ENCODE measurements at regions not wholly inside any gene's neighbourhood (a gene's known extent, or its start where the extent isn't known, plus 50 kb on each side); places are given as distances from the start of the nearest gene placed in this dataset.

- no peaks in the 10 kb centered on the region for H3K4me1 ChIP-seq (ENCODE audit: control insufficient read depth, insufficient read depth, low read length)
- H3K4me3 ChIP-seq (ENCODE audit: low read depth in 2 of 2, low read length in 2 of 2), result no peak overlapping the region
- H3K27ac ChIP-seq (ENCODE audit: low read length), result no peak overlapping the region
- intact Hi-C loops (cut with micrococcal nuclease; ENCODE audit: unreplicated experiment) (no loop called here), in situ Hi-C loops (cut with HindIII; ENCODE audit: low pct_unique_long_range_greater_than_20kb, low sequenced_read_pairs) (no loop called here)
- H3K9me3 ChIP-seq (ENCODE audit: control insufficient read depth, insufficient read depth, low read depth, low read length), result no peaks in the 10 kb centered on the region
- no peaks in the 10 kb centered on the region for H3K36me3 ChIP-seq (ENCODE audit: control insufficient read depth, insufficient read depth, low read length)
- TF ChIP-seq POLR2AphosphoS5 (IDR thresholded peaks at IDR 0.05; ENCODE audit: low read depth, low read length) (no peak), SIN3A (IDR thresholded peaks at IDR 0.05; ENCODE audit: borderline replicate concordance, insufficient read depth, low read depth, low read length) (no peak), REST (IDR thresholded peaks at IDR 0.05; ENCODE audit: insufficient read depth in 1 of 2, low read depth in 2 of 2, low read length in 1 of 2) (no peak), CTCF (IDR thresholded peaks at IDR 0.05) (no peak), TCF7L2 (IDR thresholded peaks at IDR 0.05; ENCODE audit: low read depth, low read length) (no peak)
- ATAC-seq (no peak), DNase-seq (ENCODE audit: low read depth, low spot score) (no peak)
- POLR2A ChIA-PET, result no interaction called here
- no peaks in the 10 kb centered on the region for H3K27me3 ChIP-seq (ENCODE audit: control insufficient read depth, insufficient read depth, low read length)
- no TSS peak for BruUV-seq (replicated peaks)
- CTCF ChIA-PET, result no interaction called here
Observed at GRCh38 chr15:46110755-46111154, 475.9 kb downstream of the SQOR start.

GRCh38 chr15:46111730-46112129 is 476.9 kb downstream of the SQOR start:
- TF ChIP-seq REST (IDR thresholded peaks at IDR 0.05; ENCODE audit: insufficient read depth in 1 of 2, low read depth in 2 of 2, low read length in 1 of 2), result no peak
- TF ChIP-seq TCF7L2 (IDR thresholded peaks at IDR 0.05; ENCODE audit: low read depth, low read length), result no peak
- no peak for TF ChIP-seq CTCF (IDR thresholded peaks at IDR 0.05)
- no peak for TF ChIP-seq SIN3A (IDR thresholded peaks at IDR 0.05; ENCODE audit: borderline replicate concordance, insufficient read depth, low read depth, low read length)
- TF ChIP-seq POLR2AphosphoS5 (IDR thresholded peaks at IDR 0.05; ENCODE audit: low read depth, low read length), result no peak
- ATAC-seq (no peak), DNase-seq (ENCODE audit: low read depth, low spot score) (no peak)
- H3K36me3 ChIP-seq (ENCODE audit: control insufficient read depth, insufficient read depth, low read length), result no peaks in the 10 kb centered on the region
- ChIA-PET CTCF (no interaction called here), POLR2A (no interaction called here)
- intact Hi-C loops (cut with micrococcal nuclease; ENCODE audit: unreplicated experiment) (no loop called here), in situ Hi-C loops (cut with HindIII; ENCODE audit: low pct_unique_long_range_greater_than_20kb, low sequenced_read_pairs) (no loop called here)
- BruUV-seq (replicated peaks), result no TSS peak
- H3K9me3 ChIP-seq (ENCODE audit: control insufficient read depth, insufficient read depth, low read depth, low read length), result no peaks in the 10 kb centered on the region
- no peak overlapping the region for H3K4me3 ChIP-seq (ENCODE audit: low read depth in 2 of 2, low read length in 2 of 2)
- no peaks in the 10 kb centered on the region for H3K27me3 ChIP-seq (ENCODE audit: control insufficient read depth, insufficient read depth, low read length)
- no peak overlapping the region for H3K27ac ChIP-seq (ENCODE audit: low read length)
- no peaks in the 10 kb centered on the region for H3K4me1 ChIP-seq (ENCODE audit: control insufficient read depth, insufficient read depth, low read length)
